HepG2 (cell line): ENCODE measurements at regions not wholly inside any gene's neighbourhood (a gene's known extent, or its start where the extent isn't known, plus 50 kb on each side); places are given as distances from the start of the nearest gene placed in this dataset.

Experiments used
- SRY ChIP-seq: sonication (generic); formaldehyde crosslinking; IDR thresholded peaks from 2 replicates; pipeline ENCODE4 v1.8.0; 2022; ENCODE audit warnings: mild to moderate bottlenecking, missing genetic modification reagents
- TRIM24 ChIP-seq: sonication (generic); formaldehyde crosslinking; IDR thresholded peaks from 2 replicates; pipeline ENCODE4 v1.8.0; 2022; ENCODE audit warnings: mild to moderate bottlenecking, missing genetic modification reagents
- ZNF430 ChIP-seq: sonication (generic); formaldehyde crosslinking; IDR thresholded peaks from 2 replicates; pipeline ENCODE4 v1.9.0; 2021; ENCODE audit warnings: mild to moderate bottlenecking, missing genetic modification reagents
- TF ChIP-seq, protein P1 (sequence below): sonication (generic); formaldehyde crosslinking; IDR thresholded peaks from 2 replicates; pipeline ENCODE4 v1.8.1; 2023; ENCODE audit warnings: mild to moderate bottlenecking, missing genetic modification reagents
- TF ChIP-seq, protein P2 (sequence below): sonication (generic); formaldehyde crosslinking; IDR thresholded peaks from 2 replicates; pipeline ENCODE4 v1.4.0; 2020; ENCODE audit warnings: missing genetic modification reagents
- TF ChIP-seq, protein P3 (sequence below): sonication (generic); formaldehyde crosslinking; IDR thresholded peaks from 2 replicates; pipeline ENCODE4 v1.5.1; 2020; ENCODE audit warnings: mild to moderate bottlenecking, missing genetic modification reagents, borderline replicate concordance
- TF ChIP-seq, protein P4 (sequence below): sonication (generic); formaldehyde crosslinking; IDR thresholded peaks from 2 replicates; pipeline ENCODE4 v1.4.0; 2020; ENCODE audit warnings: missing genetic modification reagents

DNA sequence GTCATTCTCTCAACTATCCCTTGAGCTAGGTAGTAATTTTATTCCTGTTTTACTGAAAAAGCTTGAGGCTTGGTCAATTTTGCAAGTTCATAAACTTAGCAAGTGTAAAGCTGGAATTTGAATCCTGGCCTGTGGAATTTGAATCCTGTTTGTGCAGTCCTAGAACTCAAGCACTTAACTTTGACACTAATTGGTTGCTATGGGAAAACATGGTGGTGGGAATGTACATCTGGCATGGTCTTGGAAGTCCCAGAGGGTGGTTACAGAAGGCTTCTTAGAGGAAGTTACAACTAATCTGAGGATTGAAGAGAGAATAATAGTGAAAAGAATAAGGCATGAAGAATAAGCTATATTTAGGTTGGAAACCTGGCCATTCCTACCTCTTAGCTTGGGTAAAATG is 66.5 kb upstream of the LIN7C start (continued):
- TF ChIP-seq, protein P1, sequence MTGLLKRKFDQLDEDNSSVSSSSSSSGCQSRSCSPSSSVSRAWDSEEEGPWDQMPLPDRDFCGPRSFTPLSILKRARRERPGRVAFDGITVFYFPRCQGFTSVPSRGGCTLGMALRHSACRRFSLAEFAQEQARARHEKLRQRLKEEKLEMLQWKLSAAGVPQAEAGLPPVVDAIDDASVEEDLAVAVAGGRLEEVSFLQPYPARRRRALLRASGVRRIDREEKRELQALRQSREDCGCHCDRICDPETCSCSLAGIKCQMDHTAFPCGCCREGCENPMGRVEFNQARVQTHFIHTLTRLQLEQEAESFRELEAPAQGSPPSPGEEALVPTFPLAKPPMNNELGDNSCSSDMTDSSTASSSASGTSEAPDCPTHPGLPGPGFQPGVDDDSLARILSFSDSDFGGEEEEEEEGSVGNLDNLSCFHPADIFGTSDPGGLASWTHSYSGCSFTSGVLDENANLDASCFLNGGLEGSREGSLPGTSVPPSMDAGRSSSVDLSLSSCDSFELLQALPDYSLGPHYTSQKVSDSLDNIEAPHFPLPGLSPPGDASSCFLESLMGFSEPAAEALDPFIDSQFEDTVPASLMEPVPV, result no peak
- TF ChIP-seq SRY (CRISPR knock-in tag) (no peak), ZNF430 (CRISPR knock-in tag) (no peak), TRIM24 (CRISPR knock-in tag) (no peak)
- TF ChIP-seq, protein P2, sequence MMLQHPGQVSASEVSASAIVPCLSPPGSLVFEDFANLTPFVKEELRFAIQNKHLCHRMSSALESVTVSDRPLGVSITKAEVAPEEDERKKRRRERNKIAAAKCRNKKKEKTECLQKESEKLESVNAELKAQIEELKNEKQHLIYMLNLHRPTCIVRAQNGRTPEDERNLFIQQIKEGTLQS (CRISPR knock-in tag), result no peak
- TF ChIP-seq, protein P3, sequence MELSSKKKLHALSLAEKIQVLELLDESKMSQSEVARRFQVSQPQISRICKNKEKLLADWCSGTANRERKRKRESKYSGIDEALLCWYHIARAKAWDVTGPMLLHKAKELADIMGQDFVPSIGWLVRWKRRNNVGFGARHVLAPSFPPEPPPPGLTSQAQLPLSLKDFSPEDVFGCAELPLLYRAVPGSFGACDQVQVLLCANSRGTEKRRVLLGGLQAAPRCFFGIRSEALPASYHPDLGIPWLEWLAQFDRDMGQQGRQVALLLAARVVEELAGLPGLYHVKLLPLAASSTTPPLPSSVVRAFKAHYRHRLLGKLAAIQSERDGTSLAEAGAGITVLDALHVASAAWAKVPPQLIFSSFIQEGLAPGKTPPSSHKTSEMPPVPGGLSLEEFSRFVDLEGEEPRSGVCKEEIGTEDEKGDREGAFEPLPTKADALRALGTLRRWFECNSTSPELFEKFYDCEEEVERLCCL (CRISPR knock-in tag), result no peak
- TF ChIP-seq, protein P4, sequence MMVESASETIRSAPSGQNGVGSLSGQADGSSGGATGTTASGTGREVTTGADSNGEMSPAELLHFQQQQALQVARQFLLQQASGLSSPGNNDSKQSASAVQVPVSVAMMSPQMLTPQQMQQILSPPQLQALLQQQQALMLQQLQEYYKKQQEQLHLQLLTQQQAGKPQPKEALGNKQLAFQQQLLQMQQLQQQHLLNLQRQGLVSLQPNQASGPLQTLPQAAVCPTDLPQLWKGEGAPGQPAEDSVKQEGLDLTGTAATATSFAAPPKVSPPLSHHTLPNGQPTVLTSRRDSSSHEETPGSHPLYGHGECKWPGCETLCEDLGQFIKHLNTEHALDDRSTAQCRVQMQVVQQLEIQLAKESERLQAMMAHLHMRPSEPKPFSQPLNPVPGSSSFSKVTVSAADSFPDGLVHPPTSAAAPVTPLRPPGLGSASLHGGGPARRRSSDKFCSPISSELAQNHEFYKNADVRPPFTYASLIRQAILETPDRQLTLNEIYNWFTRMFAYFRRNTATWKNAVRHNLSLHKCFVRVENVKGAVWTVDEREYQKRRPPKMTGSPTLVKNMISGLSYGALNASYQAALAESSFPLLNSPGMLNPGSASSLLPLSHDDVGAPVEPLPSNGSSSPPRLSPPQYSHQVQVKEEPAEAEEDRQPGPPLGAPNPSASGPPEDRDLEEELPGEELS (CRISPR knock-in tag), result no peak
